ENCODE measurements at regions not wholly inside any gene's neighbourhood (a gene's known extent, or its start where the extent isn't known, plus 50 kb on each side); places are given as distances from the start of the nearest gene placed in this dataset.

DNA sequence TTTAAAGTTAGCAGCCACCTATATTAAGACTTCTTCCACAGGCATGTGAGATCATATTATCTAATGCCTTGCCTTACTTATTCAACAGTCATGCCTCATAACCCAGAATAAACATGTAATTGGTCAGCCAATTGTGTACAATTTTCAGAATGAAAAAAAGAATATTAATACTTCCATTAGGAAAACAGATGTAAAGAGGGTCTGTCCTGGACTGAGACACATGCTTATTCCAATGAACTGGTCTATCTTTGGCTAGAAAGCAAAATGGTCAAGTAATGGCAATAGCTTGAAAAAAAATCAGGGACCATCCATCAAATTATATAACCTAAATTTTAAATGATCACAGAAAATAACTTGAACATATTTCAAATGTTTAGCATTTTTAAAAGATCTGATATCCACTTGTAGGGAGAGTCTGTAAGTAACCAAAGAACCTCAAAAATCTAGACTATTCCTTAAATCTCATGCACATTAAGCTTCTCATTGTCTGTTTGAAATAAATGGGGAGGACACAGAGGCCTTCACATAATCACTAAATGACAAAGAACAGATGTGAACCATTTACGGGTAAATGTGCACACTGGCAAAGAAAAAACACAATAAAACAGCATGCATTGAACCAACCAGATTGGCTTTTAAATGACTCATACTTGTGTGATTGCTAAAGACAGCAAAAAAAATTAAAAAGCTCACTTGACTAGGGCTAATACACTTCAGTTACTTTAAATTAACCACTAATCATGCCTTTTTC lies 568.8 kb upstream of the PCDH15 start:
- DNase-seq = no peak

DNA sequence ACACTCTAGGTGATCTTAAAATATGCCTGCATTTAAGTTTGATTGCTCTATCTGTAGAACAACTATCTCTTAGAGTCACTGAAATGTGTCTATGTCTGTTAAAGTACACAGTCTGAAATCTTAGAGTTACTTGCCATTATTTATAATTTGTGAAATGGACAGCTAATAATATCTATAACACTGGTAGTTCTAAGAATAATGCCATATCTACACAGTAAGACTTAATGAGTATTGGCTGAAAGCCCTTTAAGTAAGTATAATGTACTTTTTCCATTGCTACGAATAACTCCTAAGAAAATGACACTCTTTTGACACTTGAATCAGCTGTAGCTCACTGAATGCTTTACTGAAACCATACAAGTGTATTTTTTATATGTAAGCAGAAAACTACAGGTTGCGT lies 567.4 kb upstream of the PCDH15 start:
- DNase-seq = no peak

DNA sequence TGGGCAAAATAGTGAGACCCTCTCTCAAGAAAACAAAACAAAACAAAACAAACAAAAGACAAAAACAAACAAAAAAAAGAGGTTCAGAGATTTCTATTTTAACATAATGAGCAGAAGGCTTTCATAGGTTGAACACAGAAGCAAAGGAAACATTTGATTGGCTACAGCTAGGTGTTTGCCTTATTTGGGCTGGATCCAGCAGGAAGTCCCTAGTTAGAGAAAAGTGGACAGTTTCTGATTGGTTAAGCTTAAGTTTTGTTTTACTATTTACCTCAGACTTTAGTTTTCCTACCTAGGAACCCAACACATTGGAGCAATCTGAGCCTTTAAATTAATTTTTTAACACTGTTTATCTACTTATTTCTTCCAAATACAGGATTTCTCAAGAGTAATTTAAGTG lies 566.5 kb upstream of the PCDH15 start:
- DNase-seq = no peak

DNA sequence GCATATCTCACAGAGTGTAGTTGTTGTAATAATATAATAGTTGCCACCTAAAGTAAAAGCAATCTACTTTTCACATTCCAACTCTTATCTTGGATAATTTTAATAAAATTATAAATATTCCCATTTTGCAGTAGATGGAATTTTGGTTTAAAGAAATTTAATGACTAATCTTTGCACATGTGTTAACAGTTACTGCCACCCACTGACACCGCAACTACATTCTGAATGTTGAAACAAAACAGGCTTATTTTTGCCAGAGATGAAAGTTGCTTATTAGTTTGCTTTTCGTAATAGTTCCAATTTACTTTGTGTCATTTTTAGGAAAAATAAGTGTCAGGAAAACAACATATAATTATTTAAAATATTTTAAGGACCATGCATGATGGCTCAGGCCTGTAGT lies 557.5 kb upstream of the PCDH15 start:
- DNase-seq = no peak

DNA sequence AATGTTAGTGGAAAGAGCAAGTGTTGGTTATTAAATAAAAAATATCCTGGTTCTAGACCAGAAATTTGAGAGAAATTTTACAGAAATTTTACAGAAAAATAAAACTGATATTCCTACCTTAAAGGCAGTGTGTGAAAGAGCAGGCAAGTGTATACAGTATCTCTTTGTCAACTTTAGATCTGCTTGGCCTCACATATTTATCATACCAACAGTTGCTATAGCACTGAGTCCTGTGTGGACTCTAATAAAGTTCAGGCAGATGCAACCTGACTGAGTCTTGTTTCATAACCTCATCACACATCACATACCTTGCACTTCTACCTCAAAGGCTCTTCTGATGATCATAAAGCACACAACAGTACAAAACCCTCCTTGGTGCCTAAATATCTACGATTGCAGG lies 552.4 kb upstream of the PCDH15 start:
- DNase-seq = no peak

DNA sequence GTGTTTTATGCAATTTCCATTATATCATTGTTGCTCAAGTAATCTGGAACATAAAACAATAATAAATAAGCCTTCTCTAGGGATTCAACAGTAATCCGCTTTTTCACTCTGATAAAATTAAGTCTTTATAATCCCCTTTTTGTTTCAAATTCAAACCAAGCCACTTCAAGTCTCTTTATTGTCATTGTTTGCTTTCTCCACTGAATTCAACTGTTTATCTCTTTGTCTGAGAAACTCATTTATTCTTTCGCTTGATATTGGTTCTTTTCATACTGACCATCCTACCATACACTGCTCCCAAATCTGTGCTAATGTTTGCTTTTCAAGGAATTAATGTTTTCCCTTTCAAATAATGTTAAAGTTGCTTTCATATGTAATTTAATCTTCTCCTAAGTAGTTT lies 550.4 kb upstream of the PCDH15 start:
- no peak for DNase-seq

DNA sequence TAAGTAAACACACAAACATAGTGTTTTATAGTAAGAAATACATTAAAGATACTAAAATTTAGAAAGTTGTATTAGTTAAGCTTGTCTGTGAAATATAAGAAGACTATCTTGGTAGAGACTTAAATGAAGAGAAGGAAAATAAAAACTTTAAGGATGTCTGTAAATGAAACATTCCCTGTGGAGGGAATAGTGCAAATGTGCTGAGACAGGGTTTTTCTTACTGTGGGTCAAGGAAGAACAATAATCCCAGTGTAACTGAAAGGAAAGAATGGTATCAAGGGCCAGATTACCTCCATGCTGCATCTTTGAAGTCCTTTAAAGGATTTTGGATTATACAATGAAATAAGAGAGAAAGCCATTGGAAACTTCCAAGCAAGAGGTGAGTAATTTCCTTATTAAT lies 547.5 kb upstream of the PCDH15 start:
- DNase-seq = no peak

DNA sequence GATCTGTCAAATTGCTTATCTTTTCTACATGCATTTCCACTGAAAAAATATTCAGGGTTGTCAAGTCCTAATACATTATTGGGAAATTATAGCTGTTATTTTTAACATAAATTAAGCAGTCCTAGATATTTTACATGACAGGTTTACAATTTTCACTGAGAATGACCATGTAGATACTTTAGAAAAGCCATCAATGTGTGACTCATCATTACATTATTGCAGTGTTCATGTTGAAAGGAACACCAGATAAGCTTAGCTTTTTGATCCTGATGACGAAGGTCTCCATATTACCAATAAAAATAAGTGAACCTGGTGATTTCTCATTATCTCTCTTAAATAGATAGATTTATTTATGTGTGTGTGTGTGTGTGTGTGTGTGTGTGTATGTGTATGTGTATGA lies 529.5 kb upstream of the PCDH15 start:
- DNase-seq = no peak

DNA sequence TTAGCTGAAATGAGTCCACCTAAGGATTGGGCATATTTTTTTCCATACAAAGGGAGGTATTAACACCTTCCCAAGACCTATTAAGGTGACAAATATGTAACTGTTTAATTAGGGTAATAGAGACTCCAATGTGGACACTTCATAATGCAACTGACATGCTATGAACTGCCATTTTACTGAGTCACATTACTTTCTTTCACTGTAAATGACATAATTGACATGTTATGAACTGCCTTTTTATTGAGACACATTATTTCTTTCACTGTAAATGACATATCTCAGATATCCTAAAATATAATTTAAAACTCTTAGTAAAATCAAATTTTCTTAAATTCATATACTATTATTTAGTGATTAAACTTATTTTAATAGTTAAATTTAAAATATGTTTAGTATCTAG lies 528.8 kb upstream of the PCDH15 start:
- DNase-seq = no peak

DNA sequence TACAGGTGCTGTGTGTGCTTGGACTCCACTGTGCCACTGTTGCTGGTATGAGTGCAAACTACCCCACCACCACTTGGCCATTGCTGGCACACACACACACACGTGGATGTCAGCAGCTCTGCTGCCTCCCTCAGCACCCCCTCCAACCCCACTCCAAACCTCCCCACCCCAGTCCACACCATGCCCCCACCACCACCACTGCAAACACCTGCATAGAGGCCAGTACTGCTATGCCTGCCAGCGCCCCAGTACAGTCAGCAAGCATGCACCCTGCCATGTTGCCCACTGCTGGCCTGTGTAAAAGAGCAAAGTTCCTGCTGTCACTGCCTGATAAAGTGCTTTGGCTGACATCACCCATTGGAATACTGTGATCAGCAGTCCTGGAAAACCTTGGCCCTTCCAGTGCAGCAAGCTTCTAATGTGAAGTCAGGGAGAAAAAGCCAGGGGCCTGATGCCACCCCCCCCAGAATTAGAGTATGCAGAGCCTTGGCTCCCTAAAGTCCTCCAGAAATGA lies 519.2 kb upstream of the PCDH15 start:
- DNase-seq = no peak

DNA sequence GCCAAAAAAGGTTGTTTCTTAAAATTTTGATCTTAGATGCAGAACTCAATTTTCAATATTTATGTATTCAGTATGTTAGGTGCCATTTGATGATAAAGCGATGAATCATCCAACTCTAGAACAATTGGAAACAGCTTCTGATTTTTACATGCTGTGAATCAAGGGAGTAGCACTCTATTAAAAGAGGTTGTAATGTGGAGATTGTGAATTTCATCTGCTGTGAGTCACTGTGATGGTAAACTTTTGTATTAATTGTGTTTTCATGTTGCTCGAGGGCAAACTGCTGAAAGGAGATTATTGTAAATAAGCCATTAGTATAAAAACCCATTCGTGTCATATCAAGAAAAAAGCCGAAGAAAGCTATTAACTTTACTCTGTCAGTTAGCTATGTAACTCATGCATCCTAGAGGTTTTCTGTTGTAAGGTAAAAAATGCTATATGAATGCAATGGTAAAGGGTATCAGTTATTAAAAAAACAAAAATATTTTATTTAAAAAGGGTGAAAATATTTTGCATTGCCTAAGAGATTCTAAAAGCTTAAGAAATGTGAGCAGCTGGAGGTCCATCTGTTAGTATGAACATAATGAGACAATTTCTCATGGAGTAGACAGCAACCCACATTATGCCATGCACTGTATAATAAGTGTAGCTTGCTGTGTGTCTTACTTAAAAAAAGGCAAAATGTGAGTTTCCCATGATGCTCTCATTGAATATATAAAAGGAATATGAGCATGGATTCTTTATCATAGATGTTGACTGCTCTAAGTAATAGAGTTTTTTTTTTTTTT lies 511.0 kb upstream of the PCDH15 start:
- DNase-seq = no peak

DNA sequence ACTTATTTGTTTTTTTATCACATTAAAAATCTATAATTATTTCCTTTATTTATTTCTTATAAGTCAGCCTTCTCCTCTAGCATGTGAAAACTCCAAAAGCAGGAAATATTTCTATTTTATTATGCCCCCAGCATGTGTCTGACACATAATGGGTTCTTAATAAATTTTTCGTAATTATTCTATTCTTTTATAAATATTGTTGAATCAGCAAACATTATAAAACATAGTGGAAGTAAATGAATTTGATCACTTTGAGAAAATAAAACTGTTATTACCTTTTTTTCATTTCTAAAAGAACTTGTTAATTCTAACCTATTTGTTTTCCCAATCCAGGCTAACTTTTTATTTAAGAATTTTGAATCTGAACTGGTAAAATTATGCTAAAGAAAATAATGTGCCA lies 509.1 kb upstream of the PCDH15 start:
- no peak for DNase-seq

DNA sequence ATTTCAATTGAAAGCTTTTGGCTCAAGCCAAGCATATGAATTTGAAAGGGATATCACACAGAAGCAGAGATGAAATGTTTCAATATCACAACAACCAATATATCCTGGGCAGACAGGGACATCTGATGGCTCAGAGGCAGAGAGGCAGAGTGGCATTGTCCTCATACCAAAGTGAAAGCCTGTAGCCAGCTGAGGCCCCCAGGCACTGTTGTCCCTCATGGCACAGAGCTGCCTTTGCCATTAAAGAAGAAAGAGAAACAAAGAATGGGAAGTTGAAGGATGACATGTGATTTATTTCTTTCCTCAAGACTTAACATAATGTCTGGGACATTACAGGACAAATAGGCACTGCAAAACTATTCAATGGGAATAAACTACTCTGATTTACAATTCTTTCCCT lies 504.3 kb upstream of the PCDH15 start:
- DNase-seq = no peak

DNA sequence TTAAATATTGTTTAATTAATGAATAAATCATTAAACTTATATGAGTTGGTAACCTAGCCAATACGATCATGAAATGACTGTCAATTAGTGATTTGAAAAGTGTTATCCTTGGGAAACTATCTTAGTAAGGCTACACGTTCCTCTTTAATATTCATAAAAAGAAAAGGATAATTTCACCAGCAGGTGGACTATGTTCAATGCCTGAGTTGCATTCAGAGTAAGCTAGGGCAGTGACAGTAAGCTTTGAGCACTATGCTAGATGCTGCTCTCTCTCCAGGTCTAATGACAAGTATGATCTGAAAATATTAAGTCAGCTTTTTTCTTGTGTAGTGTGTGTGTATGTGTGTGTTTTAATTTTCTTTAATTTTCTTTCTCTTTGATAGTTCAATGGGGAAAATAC lies 486.3 kb upstream of the PCDH15 start:
- no peak for DNase-seq

DNA sequence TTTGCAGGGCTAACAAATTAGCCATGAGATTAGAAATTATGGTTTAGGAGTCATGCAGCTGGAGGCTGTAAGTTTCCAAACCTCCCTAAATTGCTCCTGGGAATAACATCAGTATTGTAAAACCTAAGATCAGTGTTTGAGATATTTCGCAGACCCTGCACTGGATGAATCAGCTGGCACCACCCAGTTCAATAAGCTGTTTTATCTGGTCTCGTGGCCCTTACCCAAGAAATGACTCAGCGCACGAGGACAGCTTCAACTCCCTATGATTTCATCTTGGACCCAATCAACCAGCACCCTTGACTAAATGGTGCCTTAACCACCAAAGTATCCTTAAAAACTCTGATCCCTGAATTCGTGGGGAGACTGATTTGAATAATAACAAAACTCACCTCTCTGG lies 482.0 kb upstream of the PCDH15 start:
- no peak for DNase-seq

DNA sequence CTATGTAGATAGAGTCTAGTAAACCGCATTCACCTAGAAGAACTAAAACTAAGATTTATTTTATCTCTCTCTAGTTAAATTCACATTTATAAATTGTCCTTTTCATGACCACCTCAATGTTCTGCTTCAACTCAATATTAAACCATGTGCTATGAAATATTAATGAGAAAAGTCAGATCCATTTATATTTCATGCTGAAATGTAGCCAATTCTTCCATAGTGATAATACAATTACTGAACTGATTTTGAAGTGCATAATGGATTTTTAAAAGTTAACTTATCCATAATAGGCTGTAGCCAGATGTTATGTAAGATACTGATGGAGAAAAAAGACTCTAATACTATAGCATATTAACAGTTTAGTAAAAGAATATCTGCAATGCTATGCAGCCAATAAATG lies 479.7 kb upstream of the PCDH15 start:
- no peak for DNase-seq

DNA sequence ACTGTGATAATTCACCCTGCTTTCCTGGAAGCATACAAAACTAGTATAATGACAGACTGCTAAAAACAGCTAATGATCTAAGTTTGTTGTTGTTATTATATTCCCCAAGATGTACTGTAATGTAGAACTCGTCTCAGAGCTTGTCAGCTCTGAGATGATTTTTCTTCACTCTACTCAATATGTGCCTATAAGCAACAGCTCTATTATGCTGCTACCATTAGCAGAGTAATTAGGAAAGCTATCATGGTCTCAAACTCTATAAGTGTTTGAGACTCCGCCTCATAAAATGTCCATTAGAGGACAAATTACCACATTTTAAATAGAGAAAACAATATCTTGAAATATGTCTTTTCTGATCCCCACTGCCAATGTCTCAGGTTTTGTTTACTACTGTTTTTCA lies 476.5 kb upstream of the PCDH15 start:
- DNase-seq = no peak

DNA sequence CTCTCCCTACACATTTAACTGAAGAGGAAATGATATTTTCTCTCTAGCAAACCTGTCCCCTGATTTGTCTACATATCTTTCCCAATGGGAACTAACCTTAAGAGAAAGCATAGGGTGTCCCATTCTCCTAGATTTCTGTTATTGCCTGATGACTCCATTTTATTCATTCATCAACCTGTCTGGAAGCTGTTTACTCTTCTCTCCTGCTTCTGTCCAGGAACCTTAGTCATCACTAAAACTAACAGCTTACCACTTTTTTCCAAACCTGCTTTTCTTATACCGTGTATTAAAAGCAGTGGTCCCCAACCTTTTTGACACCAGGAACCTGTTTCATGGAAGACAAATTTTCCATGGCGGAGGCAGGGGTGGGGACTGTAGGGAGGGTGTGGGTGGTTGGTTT lies 473.3 kb upstream of the PCDH15 start:
- DNase-seq = no peak

DNA sequence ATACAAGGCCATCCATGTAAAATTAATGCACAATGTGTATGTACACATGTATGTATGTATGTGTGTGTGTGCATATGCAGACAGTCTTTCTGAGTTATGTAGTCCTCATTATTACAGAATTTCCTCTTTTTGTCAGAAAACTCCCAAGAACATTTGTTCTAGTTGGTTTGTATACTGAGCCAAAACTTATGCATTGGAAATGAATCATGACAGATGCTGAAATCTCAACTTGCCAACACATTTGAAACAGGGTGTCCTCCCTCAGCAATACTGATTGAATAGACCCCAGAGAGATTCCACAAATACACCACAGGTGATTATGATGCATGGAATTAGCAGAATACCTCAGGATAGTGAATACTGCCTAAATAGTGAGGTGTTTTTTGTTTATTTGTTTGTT lies 472.9 kb upstream of the PCDH15 start:
- no peak for DNase-seq

DNA sequence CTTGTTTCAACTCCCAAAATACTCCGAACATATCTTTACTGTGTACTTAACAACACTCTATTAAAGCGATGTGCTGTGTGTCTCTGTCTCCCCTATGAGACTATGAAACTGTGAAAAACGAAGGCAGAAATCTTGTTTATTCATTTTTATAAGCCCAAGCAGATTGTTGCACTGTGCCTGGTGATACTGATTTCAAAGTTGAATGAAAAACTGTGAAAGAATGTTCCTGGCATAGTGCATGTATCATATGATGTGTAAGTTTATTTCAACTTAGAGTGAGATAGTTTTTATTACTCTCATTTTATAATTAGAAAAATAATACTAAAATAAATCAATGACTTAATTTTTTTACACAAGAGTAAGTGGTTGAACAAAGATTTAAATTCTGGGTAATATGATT lies 471.9 kb upstream of the PCDH15 start:
- no peak for DNase-seq

DNA sequence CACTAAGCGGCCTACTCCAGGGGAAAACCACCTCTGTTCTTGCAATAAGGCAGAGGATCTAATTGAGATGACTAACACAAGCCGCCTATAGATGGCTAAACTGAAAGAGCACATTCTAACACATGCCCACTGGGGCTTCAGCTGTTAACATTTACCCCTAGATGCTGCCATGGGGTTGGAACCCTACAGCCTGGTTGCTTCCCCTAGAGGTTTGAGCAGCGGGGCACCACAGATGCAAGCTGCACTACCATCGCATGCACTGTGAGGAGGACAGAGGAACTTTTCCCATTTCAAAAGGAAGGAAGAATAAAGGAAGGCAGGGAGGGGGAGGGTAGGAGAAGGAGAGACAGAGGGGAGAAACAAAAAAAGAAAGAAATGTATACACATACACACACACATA lies 465.8 kb upstream of the PCDH15 start:
- no peak for DNase-seq

DNA sequence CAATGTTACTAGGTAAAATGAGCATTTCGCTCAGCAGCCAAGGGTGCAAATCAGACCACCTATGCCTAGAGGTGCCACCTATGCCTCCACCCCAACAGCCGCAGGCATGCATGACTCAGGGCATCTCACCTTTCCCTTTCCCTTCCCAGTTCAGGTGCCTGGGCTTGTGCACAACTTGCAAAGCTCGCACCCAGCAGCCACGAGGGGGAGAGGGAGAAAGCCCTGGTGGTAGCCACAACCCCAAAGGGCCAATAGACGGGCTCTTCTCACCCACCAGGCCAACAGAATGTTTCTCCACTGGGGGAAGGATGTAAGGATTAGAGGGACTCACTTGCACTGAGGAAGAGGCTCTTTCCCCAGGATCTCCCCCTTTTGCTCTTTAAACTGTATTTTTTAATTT lies 462.3 kb upstream of the PCDH15 start:
- no peak for DNase-seq

DNA sequence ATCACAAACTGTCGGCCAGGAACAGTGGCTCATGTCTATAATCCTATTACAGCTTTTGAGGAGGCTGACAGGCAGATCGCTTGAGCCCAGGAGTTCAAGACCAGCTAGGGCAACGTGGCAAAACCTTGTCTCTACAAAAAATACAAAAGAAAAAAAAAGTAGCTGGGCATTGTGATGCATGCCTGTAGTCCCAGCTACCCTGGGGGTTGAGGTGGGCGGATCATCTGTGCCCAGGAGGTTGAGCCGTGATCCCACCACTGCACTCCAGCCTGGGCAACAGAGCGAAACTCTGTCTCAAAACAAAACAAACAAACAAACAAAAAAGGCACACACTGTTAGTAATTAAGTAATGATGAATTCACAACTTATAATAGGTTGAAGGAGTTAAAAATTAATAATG lies 441.5 kb upstream of the PCDH15 start:
- no peak for DNase-seq

DNA sequence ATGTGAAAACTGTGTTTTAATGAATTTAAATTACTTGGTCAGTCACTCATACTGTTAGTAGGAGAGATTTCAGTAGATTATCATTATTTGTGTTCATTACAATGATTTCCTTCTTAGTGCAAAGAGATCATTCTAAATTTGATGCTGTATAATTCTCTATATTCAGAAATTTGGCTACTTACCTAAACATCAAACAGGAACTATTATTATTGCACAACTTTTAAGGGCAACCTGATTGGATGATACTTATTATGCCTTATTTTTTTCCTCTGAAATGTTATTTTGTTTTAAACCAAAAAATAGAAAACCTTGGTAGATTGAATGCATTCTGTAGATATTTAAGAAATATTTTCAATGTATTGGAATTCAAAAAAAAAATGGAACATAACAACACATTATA lies 436.4 kb upstream of the PCDH15 start:
- no peak for DNase-seq
